ENCODE measurements at regions not wholly inside any gene's neighbourhood (a gene's known extent, or its start where the extent isn't known, plus 50 kb on each side); places are given as distances from the start of the nearest gene placed in this dataset.

DNA sequence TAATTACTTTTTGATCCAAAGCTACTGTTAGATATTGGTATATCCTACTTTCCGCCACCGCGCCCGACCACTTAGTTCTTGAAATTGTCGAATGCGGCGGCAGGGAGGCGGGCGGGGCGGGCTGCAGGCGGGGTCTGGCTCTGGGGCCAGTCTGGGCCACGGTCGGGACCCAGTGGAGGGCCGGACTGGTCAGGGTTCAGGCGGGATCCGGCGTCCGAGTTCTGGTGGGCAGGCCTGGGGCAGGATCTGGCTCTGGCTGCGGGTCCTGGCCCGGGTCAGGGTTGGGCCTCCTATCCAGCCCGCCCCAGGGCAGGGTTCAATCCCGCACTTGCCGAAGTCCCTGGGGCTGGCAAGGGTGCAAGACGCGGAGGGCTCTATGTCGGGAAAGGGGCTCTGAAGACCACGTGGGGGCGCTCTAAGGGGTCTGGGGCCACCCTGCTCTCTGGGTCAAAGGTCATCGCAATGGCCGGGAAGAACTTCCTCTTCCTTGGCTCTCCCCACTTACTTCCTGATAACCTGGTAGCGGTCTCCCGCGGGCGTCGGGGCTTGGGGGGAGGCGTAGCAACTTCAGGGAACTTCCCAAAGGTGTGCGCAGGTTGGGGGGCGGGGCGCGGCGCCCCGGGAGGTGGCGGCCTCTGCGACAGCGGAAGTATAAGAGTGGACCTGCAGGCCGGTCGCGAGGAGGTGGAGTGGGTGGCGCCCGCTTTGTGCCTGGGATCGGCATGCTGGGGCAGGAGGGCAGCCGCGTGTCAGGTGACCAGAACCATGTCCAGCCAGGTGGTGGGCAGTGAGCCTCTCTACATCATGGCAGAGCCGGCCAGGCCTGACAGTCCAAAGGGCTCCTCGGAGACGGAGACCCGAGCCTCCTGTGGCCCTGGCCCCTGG is 83.4 kb downstream of the MRPL57 start:
- TF ChIP-seq, protein P1, sequence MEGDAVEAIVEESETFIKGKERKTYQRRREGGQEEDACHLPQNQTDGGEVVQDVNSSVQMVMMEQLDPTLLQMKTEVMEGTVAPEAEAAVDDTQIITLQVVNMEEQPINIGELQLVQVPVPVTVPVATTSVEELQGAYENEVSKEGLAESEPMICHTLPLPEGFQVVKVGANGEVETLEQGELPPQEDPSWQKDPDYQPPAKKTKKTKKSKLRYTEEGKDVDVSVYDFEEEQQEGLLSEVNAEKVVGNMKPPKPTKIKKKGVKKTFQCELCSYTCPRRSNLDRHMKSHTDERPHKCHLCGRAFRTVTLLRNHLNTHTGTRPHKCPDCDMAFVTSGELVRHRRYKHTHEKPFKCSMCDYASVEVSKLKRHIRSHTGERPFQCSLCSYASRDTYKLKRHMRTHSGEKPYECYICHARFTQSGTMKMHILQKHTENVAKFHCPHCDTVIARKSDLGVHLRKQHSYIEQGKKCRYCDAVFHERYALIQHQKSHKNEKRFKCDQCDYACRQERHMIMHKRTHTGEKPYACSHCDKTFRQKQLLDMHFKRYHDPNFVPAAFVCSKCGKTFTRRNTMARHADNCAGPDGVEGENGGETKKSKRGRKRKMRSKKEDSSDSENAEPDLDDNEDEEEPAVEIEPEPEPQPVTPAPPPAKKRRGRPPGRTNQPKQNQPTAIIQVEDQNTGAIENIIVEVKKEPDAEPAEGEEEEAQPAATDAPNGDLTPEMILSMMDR (IDR thresholded peaks at IDR 0.05) = no peak
- no peak for TF ChIP-seq POLR2A (IDR thresholded peaks at IDR 0.05)
